H54 (cell line): ENCODE measurements at regions not wholly inside any gene's neighbourhood (a gene's known extent, or its start where the extent isn't known, plus 50 kb on each side); places are given as distances from the start of the nearest gene placed in this dataset.
"Not testable (repeated sequence)": the region's sequence is repeated elsewhere in the genome, so short reads cannot be mapped to it uniquely, and the experiment has no call there.

Experiments used
- DNase-seq: peaks from one replicate; pipeline ENCODE4 v3.0.0; 2011; ENCODE audit warnings: low spot score, mixed read lengths; ENCODE audit not compliant: insufficient read length
- FAIRE-seq: peaks from 3 replicates; lab custom pipeline; 2011; peaks lifted over from hg19 to GRCh38; lab: Jason Lieb, UNC
- POLR2A ChIP-seq: IDR thresholded peaks from 2 replicates; pipeline ENCODE4 v1.6.1; 2011; ENCODE audit warnings: low read depth, mild to moderate bottlenecking, low read length

- FAIRE-seq (no peak), DNase-seq (no peak)
- TF ChIP-seq POLR2A, result no peak
These were observed 108.1 kb upstream of the ERCC4 start for GRCh38 chr16:13811834-13812233.

DNA sequence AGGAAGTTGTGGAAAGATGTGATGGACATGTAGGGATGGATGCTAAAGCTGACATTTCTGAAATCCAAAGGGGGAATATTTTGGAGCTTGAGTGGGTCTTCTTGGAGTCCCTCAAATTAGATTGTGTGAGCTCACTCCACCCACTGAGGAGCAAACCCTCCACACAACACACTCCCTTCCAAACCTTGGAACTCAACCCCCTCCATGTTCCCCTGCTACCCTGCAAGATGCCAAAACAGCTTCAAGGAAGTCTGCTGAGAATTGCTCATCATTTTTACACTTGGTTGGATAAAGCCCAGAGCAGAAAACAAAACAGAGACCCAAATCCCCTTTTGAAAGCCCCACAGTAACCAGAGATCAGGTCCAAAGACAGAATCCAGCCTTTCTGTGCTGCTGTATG is 103.3 kb upstream of the ERCC4 start:
- no peak for DNase-seq
- FAIRE-seq, result no peak
- no peak for TF ChIP-seq POLR2A

DNA sequence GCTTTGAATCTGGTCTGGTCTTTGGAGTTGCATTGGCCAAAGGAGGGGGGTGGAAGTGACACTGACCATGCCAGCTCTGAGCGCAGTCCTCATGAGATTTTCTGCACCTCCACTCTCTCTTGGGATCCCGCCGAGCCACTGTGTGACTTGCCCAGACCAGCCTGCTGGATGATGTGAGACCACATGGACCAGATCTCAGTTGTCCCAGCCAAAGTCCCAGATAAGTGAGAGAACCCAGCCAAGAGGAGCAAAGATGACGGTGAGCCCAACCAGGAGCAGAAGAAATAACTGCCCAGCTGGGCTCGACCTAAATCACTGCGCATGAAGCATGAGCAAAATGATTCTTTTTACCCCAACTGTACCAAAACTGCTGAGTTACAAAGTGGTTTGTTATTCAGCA is 96.5 kb upstream of the ERCC4 start:
- no peak for TF ChIP-seq POLR2A
- FAIRE-seq, result no peak
- DNase-seq, result no peak

- DNase-seq, result no peak
- TF ChIP-seq POLR2A, result no peak
- no peak for FAIRE-seq
These were observed 90.2 kb upstream of the ERCC4 start for GRCh38 chr16:13829697-13830299.

DNA sequence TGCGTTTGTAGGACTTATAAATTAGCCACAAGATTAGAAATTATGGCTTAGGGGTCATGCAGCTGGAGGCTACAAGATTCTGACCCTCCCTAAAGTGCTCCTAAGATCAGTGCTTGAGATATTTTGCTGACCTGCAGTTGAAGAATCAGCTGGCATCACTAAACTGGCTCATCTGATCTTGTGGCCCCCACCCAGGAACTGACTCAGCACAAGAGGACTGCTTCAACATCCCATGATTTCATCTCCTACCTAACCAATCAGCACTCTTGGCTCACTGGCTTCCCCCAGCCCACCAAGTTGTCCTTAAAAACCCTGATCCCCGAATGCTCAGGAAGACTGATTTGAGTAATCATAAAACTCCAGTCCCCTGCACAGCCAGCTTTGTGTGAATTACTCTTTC is 86.4 kb upstream of the ERCC4 start:
- no peak for TF ChIP-seq POLR2A
- FAIRE-seq (no peak), DNase-seq (no peak)

DNA sequence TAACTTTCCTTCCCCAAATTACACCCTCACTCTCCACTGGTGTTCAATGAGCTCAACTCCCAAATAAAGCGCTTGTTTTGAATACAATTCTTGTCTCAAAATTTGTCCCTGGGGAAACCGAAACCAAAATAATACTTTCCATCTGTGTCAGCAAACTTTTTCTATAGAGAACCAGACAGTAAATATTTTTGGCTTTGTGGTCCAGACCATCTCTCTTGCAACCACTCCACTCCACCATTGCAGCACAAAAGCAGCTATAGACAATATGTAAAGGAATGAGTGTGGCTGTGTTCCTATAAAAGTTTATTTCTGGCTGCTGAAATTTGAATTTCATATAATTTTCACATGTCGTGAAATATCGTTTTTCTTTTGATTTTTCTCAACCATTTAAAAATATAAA is 84.6 kb upstream of the ERCC4 start:
- FAIRE-seq (no peak), DNase-seq (no peak)
- TF ChIP-seq POLR2A, result no peak

- FAIRE-seq, result no peak
- TF ChIP-seq POLR2A, result no peak
- DNase-seq, result no peak
These were observed 83.8 kb upstream of the ERCC4 start for GRCh38 chr16:13835935-13836730.

DNA sequence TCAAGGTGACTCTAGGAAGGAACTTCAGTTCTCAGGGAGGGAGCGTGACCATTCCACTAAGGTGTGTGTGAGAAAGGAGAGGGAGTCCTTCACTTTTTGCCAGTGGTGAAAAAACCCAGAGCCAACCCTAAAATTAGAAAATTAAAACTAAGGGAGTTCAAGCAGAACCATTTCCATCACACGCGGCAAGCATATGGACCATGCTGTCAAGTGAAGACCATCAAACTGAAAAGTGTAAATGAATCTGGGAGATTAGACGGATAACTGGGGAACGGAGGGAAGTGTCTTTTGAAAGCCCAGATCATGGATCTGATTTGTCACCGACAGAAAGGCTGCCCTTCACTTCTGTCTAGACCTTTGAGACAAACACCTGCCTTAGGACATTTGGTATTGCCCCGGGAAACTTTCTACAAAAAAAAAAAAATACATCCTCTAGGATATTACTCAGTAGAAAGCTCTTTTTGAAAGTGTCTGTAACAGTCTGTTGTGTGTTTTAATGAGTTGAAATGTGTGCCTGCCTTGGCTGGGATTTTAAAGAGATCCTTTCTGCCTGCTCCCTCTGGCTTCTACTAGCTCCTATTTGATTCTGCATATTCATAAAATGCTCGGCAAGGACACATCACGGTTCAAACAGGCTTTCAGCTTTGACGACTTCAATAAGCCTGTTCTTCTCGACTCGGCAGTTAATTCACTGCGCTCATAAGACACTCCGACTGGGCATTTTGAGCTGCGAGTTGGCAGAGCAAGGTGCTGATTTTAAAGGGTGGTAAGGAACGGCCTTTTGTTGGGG is 81.4 kb upstream of the ERCC4 start:
- FAIRE-seq (no peak), DNase-seq (no peak)
- no peak for TF ChIP-seq POLR2A

GRCh38 chr16:13839577-13839976 is 80.4 kb upstream of the ERCC4 start:
- DNase-seq, result no peak

GRCh38 chr16:13845232-13845631 is 74.7 kb upstream of the ERCC4 start:
- TF ChIP-seq POLR2A, result no peak
- DNase-seq, result no peak
- no peak for FAIRE-seq

More at GRCh38 chr16:13839577-13839976, 80.4 kb upstream of the ERCC4 start:
- TF ChIP-seq POLR2A, result no peak
- FAIRE-seq, result no peak

GRCh38 chr16:13848795-13849194 is 71.2 kb upstream of the ERCC4 start:
- FAIRE-seq (no peak), DNase-seq (no peak)
- no peak for TF ChIP-seq POLR2A

DNA sequence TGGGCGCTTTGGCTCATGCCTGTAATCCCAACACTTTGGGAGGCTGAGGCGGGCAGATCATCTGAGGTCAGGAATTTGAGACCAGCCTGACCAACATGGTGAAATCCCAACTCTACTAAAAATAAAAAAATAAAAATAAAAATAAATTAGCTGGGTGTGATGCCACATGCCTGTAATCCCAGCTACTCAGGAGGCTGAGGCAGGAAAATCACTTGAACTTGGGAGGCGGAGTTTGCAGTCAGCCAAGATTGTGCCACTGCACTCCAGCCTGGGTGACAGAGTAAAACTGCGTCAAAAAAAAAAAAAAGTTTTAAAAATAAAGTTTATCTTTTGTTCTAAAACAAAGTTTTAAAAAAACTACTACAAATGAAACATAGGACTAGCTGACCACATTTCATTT is 69.8 kb upstream of the ERCC4 start:
- not testable (repeated sequence) for FAIRE-seq, DNase-seq

GRCh38 chr16:13852827-13853226 is 67.1 kb upstream of the ERCC4 start:
- DNase-seq (no peak), FAIRE-seq (no peak)
- TF ChIP-seq POLR2A, result no peak

DNA sequence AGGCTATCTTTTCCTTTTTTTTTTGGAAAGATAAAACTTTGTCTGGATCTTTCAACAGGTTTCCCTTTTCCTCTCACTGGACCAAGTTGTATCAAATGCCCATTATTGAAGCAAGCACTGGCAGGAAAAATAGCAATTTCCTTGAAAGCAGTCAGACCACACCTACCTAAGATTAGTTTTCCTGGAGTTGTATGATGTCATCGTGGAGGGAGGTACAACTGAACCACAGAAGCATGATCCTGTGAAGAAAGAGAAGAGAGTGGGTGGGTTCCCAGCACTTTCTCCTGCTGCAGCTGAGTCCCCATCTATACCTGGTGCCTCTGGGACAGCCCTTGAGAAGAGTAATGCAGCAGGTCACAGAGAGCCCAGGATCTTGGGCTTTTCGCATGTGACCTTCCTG is 63.6 kb upstream of the ERCC4 start:
- TF ChIP-seq POLR2A, result no peak
- DNase-seq, result no peak

More for the DNA sequence above, 63.6 kb upstream of the ERCC4 start:
- FAIRE-seq, result no peak
